GM19372 (cell line): ENCODE measurements at regions not wholly inside any gene's neighbourhood (a gene's known extent, or its start where the extent isn't known, plus 50 kb on each side); places are given as distances from the start of the nearest gene placed in this dataset.
"Not testable (repeated sequence)": the region's sequence is repeated elsewhere in the genome, so short reads cannot be mapped to it uniquely, and the experiment has no call there.

Source experiments
- ATAC-seq: cut with Tn5 transposase; IDR thresholded peaks from one replicate; pipeline ENCODE4 v1.9.1; 2021; ENCODE audit warnings: mild to moderate bottlenecking, low read depth, moderate library complexity; ENCODE audit not compliant: unreplicated experiment

DNA sequence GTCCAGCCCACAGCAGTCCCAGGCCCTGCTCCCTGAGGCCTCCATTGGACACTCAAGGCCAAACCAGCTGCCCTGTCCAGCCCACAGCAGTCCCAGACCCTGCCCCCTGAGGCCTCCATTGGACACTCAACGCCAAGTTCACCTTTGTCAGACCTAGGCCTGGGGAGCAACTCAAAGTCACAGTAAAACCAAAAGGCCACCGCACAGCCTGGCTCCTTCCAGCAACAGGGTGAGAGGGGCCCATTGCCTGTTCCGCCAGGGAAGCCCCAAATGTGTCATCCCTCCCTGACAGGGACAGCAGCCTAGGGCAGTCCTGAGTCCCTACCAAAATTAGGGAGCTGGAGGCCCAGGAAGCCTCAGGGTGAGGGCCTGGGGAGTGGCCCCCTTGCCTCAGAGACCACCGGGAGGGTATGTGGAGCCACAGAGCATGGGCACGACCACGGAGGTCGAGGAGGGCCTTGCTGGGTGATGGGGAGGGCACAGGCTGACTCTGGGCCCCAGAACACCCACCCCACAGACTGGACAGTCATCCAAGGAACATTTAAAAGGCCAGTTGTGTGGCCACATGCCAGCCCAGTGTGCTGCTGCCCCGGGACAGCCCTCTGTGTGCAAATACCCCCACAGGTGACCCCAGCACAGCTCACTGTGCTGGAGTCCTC lies 66.5 kb upstream of the PPP2R2D start:
- ATAC-seq, result no peak

DNA sequence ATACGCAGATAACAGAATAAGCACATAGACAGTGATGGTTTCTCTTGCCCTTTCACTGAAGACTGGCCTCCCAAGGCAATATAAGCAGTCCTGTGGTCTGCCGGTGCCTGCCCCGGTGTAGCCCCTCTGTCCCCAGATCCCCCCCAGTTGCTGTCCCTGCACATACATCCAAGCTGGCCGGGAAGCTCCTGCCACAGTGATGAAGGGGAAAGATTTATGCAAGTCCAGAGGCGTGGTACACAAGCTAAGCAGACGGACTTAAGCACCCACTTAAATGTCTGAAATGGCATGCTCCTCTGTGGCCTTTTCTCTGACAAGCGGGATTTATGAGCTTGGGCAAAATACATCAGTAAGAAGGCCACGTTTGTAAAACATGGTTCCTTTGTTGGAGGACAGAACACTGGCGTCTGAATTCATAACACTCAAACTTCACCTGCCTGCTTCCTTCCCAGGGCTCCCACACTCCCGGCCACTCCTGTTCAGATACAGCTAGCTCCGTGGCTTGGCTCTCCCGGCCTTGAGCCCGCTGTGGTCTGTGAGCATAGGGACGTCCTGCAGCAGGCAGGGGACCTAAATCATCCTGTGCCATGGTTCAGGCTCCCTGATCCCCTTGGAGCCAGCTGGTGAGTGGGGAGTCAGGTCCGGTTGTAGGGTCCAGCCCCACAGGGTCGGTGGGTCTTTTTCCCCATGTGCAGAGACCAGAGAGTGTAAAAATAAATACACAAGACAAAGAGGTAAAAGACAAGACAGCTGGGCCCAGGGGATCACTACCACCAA lies 61.7 kb upstream of the PPP2R2D start:
- ATAC-seq, result no peak

DNA sequence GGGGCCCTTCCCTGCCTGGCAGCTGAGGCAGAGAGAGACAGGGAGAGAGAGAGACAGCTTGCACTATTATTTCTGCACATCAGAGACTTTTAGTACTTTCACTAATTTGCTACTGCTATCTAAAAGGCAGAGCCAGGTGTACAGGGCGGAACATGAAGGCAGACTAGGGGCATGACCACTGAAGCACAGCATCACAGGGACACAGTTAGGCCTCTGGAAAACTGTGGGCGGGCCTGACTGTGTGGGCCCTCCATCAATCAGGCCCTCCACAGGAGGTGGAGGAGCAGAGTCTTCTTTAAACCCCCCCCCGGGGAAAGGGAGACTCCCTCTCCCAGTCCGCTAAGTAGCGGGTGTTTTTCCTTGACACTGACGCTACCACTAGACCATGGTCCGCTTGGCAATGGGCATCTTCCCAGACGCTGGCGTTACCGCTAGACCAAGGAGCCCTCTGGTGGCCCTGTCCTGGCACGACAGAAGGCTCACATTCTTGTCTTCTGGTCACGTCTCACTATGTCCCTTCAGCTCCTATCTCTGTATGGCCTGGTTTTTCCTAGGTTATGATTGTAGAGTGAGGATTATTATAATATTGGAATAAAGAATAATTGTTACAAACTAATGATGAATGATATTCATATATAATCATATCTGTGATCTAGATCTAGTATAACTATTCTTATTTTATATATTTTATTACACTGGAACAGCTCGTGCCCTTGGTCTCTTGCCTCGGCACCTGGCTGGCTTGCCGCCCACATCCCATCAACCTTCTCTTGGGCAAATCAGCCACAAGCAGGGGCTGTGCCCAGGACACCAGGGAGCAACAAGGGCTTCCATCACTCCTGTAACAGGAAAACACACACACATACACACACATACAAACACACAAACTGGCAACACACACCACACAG lies 60.7 kb upstream of the PPP2R2D start:
- ATAC-seq, result not testable (repeated sequence)

DNA sequence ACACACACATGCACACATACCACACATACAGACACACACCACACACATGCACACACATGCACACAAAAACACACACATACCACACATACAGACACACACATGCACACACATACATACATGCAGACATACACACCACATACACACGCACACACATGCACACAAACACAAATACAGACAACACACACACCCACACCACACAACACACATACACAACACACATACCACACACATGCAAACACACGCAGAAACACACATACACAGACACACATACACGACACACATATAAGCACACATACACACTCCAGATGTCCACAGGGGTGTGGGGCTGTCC lies 60.1 kb upstream of the PPP2R2D start:
- ATAC-seq, result no peak

DNA sequence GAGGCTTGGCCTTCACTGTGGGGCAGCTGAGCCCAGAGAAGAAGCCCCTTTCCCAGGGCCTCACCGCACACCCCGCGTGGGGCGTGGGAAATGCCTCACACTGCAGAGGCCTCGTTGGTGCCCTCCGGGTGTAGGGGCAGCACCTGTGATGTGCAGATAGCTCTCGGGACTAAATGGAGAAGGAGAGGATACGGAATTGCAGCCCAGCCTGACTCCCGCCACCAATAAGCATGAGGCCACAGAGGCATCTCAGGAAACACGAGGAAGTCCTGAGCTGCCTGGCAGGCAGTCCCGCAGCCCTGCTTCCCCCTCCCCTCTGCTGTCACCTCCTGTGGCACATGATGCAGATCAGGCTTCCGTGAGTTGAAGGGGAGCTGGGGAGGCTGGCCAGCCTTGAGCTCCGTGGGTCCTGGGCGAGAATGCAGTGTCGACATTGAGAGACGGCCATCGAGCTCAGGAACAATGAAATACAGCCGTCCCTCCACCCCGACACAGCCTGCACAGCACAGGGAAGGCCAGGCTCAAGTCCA lies 59.6 kb upstream of the PPP2R2D start:
- ATAC-seq, result no peak

DNA sequence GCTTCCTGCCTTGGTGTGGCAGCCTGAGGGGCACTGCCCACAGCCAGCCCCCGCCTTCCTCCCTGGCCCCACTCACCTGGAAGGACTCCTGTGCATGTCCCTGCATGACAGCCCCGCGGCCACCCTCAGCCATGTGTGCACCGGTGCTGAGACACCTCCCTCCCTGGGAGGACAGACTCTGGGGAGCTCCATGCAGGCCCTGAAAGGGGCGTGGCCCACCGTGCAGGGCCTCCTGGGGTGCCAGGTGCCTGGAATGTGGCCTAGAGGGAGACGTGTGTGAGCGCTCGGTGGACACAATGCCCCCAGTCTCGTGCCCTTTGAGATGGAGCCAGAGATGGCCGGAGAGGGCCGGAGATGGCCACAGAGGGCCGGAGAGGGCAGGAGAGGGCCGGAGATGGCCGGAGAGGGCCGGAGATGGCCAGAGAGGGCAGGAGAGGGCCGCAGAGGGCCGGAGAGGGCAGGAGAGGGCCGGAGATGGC lies 59.1 kb upstream of the PPP2R2D start:
- ATAC-seq, result no peak

DNA sequence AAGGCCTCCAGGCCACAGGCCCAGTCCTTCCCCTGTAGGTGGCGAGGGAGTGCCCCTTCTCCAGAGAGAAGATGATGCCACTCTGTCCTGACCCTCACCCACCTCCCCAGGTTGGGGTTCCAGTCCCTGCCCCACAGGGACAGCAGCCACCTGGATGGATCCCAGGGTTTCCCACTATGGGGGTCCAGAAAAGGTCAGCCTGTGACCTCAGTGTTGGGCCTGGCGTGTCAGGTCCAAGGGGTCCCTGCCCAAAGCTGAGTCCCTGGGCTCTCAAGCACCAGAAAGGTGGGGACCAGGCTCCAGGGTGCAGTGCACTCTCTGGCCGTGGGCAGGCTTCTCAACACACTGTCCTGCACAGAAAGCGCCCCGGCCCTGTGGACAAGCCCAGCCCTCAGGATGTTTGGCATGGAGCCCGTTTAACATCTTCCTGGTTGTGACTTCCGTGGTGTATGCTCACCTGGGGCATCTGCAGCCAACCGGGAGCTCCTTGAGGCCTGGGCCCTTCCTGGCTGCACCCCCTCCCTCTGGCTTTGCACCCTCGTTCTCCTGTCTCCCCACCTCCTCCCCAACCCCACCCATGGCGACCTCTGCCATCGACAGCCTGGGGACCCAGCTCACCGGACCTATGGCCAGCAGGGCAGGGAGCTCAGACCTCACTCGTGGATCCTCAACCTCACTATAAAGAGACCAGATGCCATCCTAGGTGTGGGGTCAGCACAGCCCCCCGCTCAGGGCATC lies 58.3 kb upstream of the PPP2R2D start:
- no peak for ATAC-seq

DNA sequence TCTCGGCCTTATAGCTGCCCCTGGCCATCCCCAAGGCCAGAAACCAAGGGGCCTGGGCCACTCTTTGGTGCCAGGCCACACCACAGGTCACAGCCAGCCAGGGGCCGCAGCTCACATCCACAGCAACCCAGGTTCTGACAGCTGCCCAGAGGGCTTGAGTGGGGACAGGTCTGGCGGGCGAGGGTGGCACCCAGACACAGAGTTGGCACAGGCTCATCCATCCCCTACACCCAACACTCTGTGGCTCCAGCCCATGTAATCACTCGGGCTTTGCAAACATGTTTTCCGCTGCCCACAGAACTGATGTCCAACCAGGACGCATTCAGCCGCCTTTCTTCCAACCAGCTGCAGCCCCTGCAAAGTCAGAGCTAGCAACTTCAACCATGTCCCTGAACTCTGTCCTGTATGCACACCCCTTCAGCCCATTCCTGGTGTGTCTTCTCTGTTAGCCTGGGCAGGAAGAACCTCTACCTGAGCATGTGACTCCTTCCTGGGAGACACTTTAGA lies 57.7 kb upstream of the PPP2R2D start:
- ATAC-seq, result no peak

DNA sequence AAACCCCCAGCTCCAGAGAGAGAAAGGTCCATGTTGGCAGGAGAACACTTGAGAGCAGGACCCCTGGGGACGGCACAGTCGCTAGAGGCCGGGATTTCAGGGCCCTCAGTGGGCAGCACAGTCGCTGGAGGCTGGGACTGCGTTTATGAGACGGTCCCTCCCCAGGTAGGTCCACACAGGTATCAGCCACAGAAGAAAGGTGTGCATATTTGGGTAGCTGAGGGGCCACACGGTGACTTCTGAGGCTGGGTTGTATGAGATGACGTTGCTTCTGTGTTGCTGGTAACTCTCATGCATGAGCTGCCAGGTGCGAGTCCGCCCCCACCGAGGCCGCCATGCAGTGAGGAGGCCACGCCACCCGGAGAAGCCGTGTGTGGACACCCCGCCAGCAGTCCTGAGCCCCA lies 56.9 kb upstream of the PPP2R2D start:
- ATAC-seq, result no peak

DNA sequence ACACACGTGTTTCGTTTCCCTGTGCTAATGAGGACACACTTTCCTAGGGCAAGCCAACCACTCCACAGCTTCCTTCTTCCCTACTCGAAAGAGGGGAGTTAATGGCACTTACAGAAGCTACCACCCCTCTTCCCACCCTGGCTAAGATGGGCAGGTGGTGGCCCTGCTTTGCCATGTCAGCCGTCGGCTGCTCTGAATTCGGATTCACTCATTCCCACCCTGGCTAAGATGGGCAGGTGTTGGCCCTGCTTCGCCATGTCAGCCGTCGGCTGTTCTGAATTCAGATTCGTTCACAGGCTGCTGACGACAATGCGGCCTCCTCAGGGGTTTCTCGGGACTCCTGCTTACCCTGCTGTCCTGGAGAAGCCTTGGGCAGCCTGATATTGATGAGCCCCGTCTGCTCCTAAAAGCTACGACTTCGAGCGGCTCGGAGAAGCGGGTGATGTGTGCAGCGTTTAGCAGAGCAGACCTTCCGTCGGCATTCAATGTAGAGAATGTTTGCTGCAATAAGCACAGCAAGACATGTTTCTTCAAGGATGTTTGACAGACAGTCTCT lies 56.2 kb upstream of the PPP2R2D start:
- no peak for ATAC-seq

DNA sequence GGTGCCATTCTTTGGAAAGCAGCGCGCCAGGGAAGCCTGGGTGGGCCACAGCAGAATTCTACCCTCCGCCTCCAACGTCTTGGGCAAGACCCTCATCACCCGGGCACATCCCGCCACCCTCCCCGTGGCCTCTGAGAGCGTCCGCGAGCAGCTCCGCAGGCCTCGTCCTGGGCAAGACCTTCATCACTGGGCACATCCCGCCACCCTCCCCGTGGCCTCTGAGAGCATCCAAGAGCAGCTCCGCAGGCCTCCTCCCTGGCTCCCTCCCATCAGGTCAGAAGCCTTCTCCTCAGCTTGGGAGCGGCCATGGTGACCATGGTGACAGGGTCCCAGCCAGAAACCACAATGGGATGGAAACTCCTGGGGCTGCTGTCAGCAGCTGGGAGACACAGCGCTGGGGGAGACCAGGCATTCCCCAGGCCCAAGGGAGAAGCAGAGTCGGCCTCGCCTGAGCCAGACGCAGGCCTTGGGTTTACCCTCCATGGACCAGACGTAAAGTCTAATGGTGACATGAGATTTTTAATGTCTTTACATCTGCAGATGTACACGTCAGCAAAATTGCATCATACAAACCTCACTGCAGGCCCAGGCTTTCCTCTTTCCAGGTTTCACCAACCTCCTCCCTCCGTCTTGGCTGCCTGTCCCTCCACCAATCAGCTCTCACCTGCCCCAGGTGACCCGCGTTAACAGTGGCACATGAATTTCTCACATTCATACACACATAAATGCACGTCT lies 55.1 kb upstream of the PPP2R2D start:
- no peak for ATAC-seq

DNA sequence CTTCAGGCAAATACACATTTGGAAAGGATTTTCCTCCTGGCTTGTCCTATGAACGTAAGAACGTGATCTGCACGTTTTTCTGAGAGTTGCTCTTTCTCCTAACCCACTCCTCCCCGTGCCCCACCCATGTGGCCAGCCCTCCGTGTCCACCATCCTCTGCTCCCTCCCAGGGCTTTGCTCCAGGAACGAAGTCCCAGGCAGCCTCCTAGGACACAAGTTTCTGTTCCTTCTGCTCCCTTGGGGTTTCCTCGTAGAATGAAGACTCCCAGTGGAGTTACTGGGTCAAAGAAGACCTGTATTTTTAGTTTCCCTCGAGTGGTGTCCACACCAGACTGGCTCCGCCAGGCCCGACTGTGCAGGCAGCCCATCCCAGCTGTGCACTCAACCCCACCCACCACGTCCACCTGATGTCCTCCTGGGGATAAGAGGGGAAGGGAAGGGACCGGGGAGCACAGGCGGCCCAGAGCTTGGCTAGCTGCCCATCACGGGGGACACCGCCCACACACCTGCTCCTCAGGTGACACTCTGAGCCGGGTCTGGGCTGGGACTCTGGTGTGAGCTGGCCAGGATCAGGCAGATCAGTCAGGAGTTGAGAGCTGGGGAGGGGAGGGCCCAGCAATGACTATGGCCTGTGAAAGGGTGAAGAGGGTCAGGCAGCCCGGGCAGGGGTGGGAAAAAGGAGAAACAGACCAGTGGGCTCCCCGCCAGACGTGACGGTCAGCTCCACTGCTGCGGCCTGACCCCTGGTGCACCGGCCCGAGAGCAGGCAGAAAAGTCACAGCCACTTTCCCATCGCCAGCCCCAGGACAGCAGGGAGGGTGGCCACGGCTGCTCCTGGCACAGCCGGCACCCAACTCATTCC lies 54.3 kb upstream of the PPP2R2D start:
- ATAC-seq, result no peak

DNA sequence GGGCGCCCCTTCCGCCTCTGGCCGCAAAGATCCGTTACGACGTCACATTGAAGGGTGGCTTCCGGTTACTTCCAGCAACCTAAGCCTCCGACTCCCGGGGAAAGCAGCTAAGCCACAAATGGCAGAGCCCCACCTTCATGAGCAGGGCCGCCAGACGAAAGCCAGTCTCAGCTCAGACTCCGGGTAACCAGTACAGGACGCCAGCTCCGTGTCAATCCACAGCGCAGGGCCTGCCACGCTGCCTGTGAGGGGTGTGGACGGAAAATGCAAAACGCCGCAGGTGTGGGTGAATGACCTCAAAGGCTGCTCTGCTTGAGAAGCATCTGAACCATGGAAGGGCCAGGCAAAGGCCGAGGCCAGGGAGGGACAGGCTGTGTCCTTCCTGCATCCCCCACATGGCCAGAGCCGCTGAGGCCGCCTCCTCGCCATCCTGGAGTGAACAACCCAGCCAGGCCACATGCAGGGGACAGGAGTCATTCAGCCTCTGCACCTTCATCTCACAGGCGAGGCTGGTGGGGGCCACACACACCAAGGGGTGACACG lies 53.5 kb upstream of the PPP2R2D start:
- ATAC-seq, result no peak

DNA sequence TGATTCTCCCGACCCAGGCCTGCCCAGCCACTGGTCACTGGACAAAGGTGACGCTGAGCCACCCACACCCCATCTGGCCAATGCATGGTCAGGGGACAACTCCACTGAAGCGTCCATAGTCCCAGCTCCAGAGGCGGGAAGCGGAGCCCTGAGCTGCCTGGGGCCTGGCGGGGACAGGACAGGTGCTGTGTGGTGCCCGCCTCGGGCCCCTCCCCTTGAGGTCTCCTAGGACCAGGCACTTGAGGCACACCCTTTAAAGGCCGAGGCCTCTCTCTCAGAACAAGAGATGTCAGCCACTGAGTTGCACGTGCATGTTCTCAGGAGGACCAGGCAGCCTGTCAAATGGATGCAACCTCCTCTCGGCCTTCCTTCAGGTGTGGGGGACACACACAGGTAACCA lies 52.5 kb upstream of the PPP2R2D start:
- no peak for ATAC-seq

DNA sequence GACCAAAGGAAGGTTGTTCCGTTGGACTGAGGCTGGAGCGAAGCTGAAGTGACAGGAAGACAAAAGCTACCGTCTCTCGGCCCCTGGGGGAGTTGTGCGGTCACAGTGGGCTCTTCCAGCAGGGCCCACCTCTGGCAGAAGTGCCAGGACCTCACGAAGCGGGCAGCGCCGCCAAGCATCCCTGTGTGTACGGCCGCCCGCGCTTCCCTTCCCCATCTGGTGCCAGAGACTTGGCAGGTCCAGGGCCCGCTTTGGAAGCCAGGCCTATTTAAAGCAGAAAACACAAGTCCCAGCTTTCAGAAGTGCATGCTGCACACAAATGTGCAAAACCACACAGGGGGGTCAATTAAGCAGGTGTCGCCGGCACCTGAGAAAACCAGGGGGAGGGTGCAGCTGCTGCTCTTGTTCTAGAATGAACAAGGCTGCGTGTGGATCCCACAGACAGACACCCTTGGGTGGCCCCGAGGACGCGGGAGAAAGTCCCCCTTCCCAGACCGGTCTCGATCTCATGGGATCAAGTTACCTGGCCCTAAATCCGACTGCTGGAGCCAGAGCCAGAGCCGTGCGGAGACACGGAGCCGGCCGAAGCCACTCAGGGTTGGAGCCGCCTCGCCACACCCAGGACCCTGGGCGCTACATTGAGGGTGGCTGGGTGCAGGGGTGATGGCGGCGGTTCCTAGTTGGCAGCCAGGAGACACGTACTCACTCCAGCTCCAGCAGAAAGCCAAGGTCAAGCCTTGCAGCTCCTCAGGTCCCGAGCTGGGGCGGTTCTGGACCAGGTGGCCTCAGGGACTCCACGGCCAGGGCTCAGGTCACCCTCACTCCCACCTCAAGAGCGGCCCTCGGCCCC lies 51.8 kb upstream of the PPP2R2D start:
- no peak for ATAC-seq

DNA sequence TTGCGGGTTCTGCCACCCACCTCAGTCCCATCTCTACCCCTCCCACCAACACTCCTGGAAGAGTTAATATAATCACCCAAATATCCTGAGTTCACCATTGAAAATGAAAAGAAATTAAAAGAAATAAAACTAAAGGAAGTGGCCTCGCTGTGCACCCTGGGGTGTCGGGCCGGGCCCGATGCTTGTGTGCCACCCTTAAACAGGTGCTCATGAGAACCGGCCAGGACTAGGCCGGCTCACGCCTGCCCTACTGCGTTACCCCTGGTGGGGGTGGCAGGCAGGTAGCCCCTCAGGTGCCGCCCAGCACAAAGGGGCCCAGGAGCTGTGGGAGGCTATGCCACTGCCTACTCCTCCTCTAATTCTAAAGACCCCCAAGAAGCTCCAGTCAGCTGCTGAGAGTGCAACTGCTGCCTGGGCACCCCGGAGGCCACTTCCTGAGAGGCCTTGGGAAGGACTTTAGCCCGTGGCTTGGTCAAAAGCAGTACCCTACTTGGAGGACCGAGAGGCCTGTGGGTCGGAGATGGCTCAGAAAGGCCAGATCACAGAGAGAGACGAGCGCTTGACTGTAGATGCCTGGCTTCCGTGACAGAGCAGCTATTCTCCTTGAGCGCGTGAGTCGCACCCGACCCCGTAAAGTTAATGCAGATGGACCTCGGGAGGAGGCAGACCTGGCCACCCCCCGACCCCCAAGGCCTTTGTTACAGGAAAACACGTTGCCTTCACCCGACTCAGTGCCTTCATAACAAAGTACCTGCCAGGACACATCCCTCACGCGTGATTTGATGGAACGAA lies 51.0 kb upstream of the PPP2R2D start:
- no peak for ATAC-seq
